SU-DHL-6 (cell line): ENCODE measurements at regions not wholly inside any gene's neighbourhood (a gene's known extent, or its start where the extent isn't known, plus 50 kb on each side); places are given as distances from the start of the nearest gene placed in this dataset.

ENCODE experiments used
- H2AFZ ChIP-seq: fragments of 200-600 bp; sonication (generic); 2 replicates; pipeline ENCODE4 v1.6.1; 2014; ENCODE audit warnings: low read depth, mild to moderate bottlenecking, moderate library complexity, mixed read lengths, antibody characterized with exemption, low read length; ENCODE audit not compliant: severe bottlenecking
- H3F3A ChIP-seq: fragments of 200-600 bp; shearing (Covaris generic); 2 replicates; pipeline ENCODE4 v1.6.0; 2016; ENCODE audit warnings: antibody characterized with exemption, mild to moderate bottlenecking; ENCODE audit not compliant: insufficient read depth
- H3K27ac ChIP-seq: fragments of 200-600 bp; sonication (generic); 2 replicates; pipeline ENCODE4 v1.5.1; 2016; ENCODE audit warnings: low read depth, mild to moderate bottlenecking, low read length, moderate library complexity, mixed read lengths
- H3K27me3 ChIP-seq: fragments of 200-600 bp; sonication (generic), shearing (Covaris generic); 2 replicates; pipeline ENCODE4 v1.6.0; 2014; ENCODE audit warnings: mild to moderate bottlenecking, low read length
- H3K36me3 ChIP-seq: fragments of 200-600 bp; sonication (generic); 2 replicates; pipeline ENCODE4 v1.6.1; 2014; ENCODE audit warnings: mild to moderate bottlenecking, low read length, mixed read lengths
- H3K4me2 ChIP-seq: fragments of 300-600, 200-600 bp; shearing (Covaris generic), sonication (generic); 2 replicates; pipeline ENCODE4 v1.6.0; 2014; ENCODE audit warnings: low read length, low read depth, mild to moderate bottlenecking; ENCODE audit not compliant: poor library complexity, severe bottlenecking
- H3K4me3 ChIP-seq: fragments of 200-600 bp; sonication (generic); 2 replicates; pipeline ENCODE4 v1.5.1; 2014; ENCODE audit warnings: antibody characterized with exemption, low read length, mild to moderate bottlenecking, mixed read lengths; ENCODE audit not compliant: insufficient read depth, poor library complexity, severe bottlenecking
- H3K79me2 ChIP-seq: fragments of 200-600 bp; sonication (generic); 2 replicates; pipeline ENCODE4 v1.6.1; 2014; ENCODE audit warnings: mild to moderate bottlenecking, low read length, moderate library complexity; ENCODE audit not compliant: insufficient read depth
- H3K9ac ChIP-seq: fragments of 200-600 bp; sonication (generic); 2 replicates; pipeline ENCODE4 v1.7.0; 2014; ENCODE audit warnings: mild to moderate bottlenecking, low read length
- H3K9me2 ChIP-seq: fragments of 200-600 bp; sonication (generic); replicated peaks from 2 replicates; pipeline ENCODE4 v1.6.1; 2014; ENCODE audit warnings: low read length; ENCODE audit not compliant: insufficient read depth
- H3K9me3 ChIP-seq: fragments of 200-600 bp; sonication (generic); 2 replicates; pipeline ENCODE4 v1.6.1; 2014; ENCODE audit warnings: low read length, mixed read lengths; ENCODE audit not compliant: insufficient read depth
- H4K20me1 ChIP-seq: fragments of 200-600 bp; sonication (generic); 2 replicates; pipeline ENCODE4 v1.6.1; 2014; ENCODE audit warnings: low read depth, mild to moderate bottlenecking, antibody characterized with exemption, low read length, moderate library complexity, mixed read lengths
- EZH2phosphoT487 ChIP-seq: fragments of 200-600 bp; sonication (generic), shearing (Covaris generic); conservative IDR thresholded peaks from 2 replicates; pipeline ENCODE4 v1.6.1; 2018; ENCODE audit warnings: mild to moderate bottlenecking, antibody characterized with exemption, low read length, moderate library complexity, mixed read lengths
- TF ChIP-seq, protein P1 (sequence below): fragments of 200-600 bp; sonication (generic); IDR thresholded peaks from one replicate; pipeline ENCODE4 v1.5.1; 2017; ENCODE audit warnings: antibody characterized with exemption, mild to moderate bottlenecking, low read length, moderate library complexity; ENCODE audit not compliant: insufficient read depth, poor library complexity, severe bottlenecking

DNA sequence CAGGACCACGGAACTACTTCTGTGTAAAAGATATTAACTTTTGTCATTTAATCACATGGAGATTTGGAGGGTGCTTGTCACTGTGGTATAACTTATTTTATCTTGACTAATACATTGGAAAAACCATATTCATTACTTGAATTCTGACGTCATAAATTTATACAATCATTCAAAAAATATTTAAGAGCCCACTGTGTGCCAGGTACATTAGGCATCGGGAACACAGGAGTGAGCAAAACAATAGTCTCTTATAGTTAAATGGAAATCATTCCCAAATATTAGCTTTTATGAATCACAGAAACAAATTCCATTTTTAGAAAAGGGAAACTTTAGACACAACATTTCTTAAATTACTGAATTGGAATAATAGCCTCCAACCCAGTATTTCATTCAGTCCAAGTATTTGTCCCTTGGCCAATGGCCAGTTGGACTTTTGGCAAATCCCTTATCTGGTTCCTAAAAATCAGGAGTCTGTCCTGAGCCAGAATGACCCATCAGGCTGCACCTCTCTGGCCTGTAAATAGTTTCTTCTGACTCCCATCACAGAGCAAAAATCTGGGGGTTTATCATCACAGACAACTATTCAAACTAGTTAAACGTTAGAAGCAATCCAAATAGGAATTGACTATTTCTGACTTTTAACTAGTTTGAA is 104.3 kb upstream of the FSTL4 start:
- no peak overlapping the region for H3K9ac ChIP-seq
- no peak for TF ChIP-seq EZH2phosphoT487
- TF ChIP-seq, protein P1, sequence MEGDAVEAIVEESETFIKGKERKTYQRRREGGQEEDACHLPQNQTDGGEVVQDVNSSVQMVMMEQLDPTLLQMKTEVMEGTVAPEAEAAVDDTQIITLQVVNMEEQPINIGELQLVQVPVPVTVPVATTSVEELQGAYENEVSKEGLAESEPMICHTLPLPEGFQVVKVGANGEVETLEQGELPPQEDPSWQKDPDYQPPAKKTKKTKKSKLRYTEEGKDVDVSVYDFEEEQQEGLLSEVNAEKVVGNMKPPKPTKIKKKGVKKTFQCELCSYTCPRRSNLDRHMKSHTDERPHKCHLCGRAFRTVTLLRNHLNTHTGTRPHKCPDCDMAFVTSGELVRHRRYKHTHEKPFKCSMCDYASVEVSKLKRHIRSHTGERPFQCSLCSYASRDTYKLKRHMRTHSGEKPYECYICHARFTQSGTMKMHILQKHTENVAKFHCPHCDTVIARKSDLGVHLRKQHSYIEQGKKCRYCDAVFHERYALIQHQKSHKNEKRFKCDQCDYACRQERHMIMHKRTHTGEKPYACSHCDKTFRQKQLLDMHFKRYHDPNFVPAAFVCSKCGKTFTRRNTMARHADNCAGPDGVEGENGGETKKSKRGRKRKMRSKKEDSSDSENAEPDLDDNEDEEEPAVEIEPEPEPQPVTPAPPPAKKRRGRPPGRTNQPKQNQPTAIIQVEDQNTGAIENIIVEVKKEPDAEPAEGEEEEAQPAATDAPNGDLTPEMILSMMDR = no peak
- H3K9me3 ChIP-seq = no peaks in the 10 kb centered on the region

DNA sequence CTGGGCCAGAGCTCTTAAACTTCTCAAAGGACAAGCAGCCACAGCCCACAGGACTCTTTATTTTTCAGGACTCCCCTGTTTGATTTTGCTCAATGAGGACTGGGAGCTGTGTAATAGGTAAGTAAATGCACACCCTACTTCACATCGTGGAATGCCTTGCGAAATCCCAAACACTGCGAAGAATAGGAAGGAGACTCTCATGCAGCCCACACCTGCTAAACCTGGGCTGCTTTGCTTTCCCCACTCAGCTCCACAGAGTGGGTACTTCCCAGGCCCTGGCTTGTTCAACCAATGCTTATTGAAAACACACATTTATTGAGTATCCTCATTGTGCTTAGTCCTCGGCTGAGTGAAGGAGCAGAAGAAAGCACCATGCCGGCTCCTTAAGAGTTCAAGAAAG is 103.3 kb upstream of the FSTL4 start:
- H3K9ac ChIP-seq = no peak overlapping the region
- TF ChIP-seq EZH2phosphoT487 = no peak
- TF ChIP-seq, protein P1 = no peak
- H3K9me3 ChIP-seq = no peaks in the 10 kb centered on the region

More for the DNA sequence above, 104.3 kb upstream of the FSTL4 start:
- H3K27me3 ChIP-seq = no peaks in the 10 kb centered on the region
- H3K79me2 ChIP-seq = no peaks in the 10 kb centered on the region
- no peaks in the 10 kb centered on the region for H4K20me1 ChIP-seq
- H3K9me2 ChIP-seq = no peaks in the 10 kb centered on the region
- H3K4me2 ChIP-seq = no peak overlapping the region
- no peak overlapping the region for H3K4me3 ChIP-seq
- H3K36me3 ChIP-seq = no peaks in the 10 kb centered on the region
- H3K27ac ChIP-seq = no peak overlapping the region
- H2AFZ ChIP-seq = no peak overlapping the region
- no peaks in the 10 kb centered on the region for H3F3A ChIP-seq

DNA sequence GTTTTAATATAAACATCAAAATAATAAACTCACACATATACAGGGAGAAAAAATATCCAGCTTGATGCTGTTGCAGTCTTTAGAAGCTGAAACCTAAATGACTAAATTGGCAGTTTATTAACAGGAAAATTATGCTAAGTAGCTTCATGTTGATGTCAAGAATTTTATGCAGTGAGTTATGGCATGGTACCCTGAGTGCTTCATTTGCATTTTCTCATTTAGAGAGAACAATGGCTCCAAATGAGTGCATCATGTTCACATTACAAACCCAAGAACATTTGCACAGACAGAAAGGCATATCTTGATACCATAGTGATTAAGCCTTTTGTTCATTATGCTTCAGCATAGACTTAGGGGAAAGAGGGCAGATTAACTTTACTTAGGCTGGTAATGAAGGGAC is 102.9 kb upstream of the FSTL4 start:
- Histone ChIP-seq H3K4me3 (no peak overlapping the region), H3K79me2 (no peaks in the 10 kb centered on the region), H3F3A (no peaks in the 10 kb centered on the region), H3K9me3 (no peaks in the 10 kb centered on the region), H4K20me1 (no peaks in the 10 kb centered on the region), H3K36me3 (no peaks in the 10 kb centered on the region), H3K9ac (no peak overlapping the region), H3K4me2 (no peak overlapping the region), H2AFZ (no peak overlapping the region), H3K27me3 (no peaks in the 10 kb centered on the region), H3K9me2 (no peaks in the 10 kb centered on the region), H3K27ac (no peak overlapping the region)
- TF ChIP-seq, protein P1 = no peak
- no peak for TF ChIP-seq EZH2phosphoT487

More for the DNA sequence above, 103.3 kb upstream of the FSTL4 start:
- H3F3A ChIP-seq = no peaks in the 10 kb centered on the region
- H3K36me3 ChIP-seq = no peaks in the 10 kb centered on the region
- H3K4me3 ChIP-seq = no peak overlapping the region
- no peak overlapping the region for H2AFZ ChIP-seq
- H3K9me2 ChIP-seq = no peaks in the 10 kb centered on the region
- no peaks in the 10 kb centered on the region for H4K20me1 ChIP-seq
- H3K27ac ChIP-seq = no peak overlapping the region
- H3K27me3 ChIP-seq = no peaks in the 10 kb centered on the region
- no peaks in the 10 kb centered on the region for H3K79me2 ChIP-seq
- no peak overlapping the region for H3K4me2 ChIP-seq
